Gastroesophageal sphincter (tissue), 3 donors: ENCODE measurements at regions not wholly inside any gene's neighbourhood (a gene's known extent, or its start where the extent isn't known, plus 50 kb on each side); places are given as distances from the start of the nearest gene placed in this dataset.

Experiments used
- CTCF ChIP-seq, 4 experiments: fragments of 200-600 bp in 2 of 4; fragments of 450-650 bp in 2 of 4; sonication (generic) in 1 of 4; IDR thresholded peaks; one replicate each; pipeline ENCODE4 v1.5.1; 2017 to 2019; ENCODE audit warnings: antibody characterized with exemption in 4 of 4, mild to moderate bottlenecking in 2 of 4, moderate library complexity in 2 of 4
- POLR2A ChIP-seq, 2 donors: fragments of 450-650 bp; IDR thresholded peaks; one replicate each; pipeline ENCODE4 v1.6.1; 2017; ENCODE audit warnings: antibody characterized with exemption in 2 of 2, mild to moderate bottlenecking in 2 of 2, moderate library complexity in 1 of 2
- POLR2AphosphoS5 ChIP-seq: sonication (generic); formaldehyde crosslinking; IDR thresholded peaks from one replicate; pipeline ENCODE4 v1.6.1; 2017; ENCODE audit warnings: antibody characterized with exemption

DNA sequence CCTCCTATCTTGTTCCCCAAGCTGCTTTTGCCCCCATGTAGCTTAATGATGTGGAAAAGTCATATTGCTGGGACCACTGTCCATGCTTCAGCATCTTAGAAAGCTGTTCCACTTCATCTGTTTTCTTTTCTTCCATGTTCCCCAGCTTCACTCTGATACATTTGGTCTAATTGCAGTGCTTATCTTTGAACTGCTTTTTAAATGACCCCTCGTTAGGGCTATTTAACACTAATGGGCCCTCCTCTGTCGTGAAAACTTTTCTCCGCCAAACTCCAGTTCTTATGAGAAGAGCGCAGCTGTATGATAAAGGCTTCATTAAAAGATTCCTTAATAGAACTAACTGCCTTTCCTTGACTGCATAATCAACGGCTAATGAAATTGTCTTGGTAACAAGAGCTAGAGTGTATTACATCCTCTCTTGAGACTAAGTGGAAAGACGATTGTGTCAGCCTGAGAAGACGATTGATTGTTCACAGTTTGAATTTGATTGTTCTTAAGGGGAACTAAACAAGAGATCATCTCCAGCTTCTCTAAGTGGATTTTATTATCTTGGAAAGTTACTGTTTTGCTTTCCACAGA is 165.0 kb upstream of the MTNR1B start:
- TF ChIP-seq CTCF (IDR thresholded peaks at IDR 0.05), result no peak
- no peak for TF ChIP-seq POLR2A (IDR thresholded peaks at IDR 0.05)
- no peak for TF ChIP-seq POLR2AphosphoS5
